Breast epithelium (tissue), 4 donors: ENCODE measurements at regions not wholly inside any gene's neighbourhood (a gene's known extent, or its start where the extent isn't known, plus 50 kb on each side); places are given as distances from the start of the nearest gene placed in this dataset.

ENCODE experiments used
- DNase-seq, 2 donors: peaks; one replicate each; pipeline ENCODE4 v3.0.0-alpha.2; 2019; ENCODE audit warnings: low spot score in 2 of 2
- H3K27ac ChIP-seq, 2 donors: fragments of 200-600 bp; sonication (generic) in 1 of 2; one replicate each; pipeline ENCODE4 v1.5.1; 2016 to 2019; ENCODE audit warnings: mild to moderate bottlenecking in 1 of 2
- H3K27me3 ChIP-seq, 2 donors: fragments of 200-600 bp; sonication (generic) in 1 of 2; one replicate each; pipeline versions ENCODE4 v1.5.1 to v1.6.0; 2017 to 2019; ENCODE audit warnings: control low read depth in 1 of 2, mild to moderate bottlenecking in 1 of 2
- H3K36me3 ChIP-seq: fragments of 200-600 bp; one replicate; pipeline ENCODE4 v1.5.1; 2019
- H3K4me1 ChIP-seq, 2 donors: fragments of 200-600 bp; sonication (generic); one replicate each; pipeline ENCODE4 v1.5.1; 2016 to 2019; ENCODE audit warnings: control low read depth in 1 of 2
- H3K4me3 ChIP-seq, 3 donors: fragments of 200-600 bp; sonication (generic); 1 replicate in 2 of 3; 2 replicates in 1 of 3; pipeline ENCODE4 v1.5.1; 2016 to 2019; ENCODE audit warnings: mild to moderate bottlenecking in 3 of 3, moderate library complexity in 2 of 3
- H3K9me3 ChIP-seq, 2 donors: fragments of 200-600 bp; sonication (generic) in 1 of 2; one replicate each; pipeline ENCODE4 v1.5.1; 2016 to 2019; ENCODE audit warnings: control low read depth in 1 of 2
- CTCF ChIP-seq, 3 donors: fragments of 450-650 bp; IDR thresholded peaks; one replicate each; pipeline ENCODE4 v1.5.1; 2016 to 2017; ENCODE audit warnings: antibody characterized with exemption in 3 of 3, mild to moderate bottlenecking in 3 of 3, moderate library complexity in 3 of 3
- POLR2A ChIP-seq: fragments of 450-650 bp; IDR thresholded peaks from one replicate; pipeline ENCODE4 v1.6.1; 2016; ENCODE audit warnings: antibody characterized with exemption, mild to moderate bottlenecking, moderate library complexity
- POLR2AphosphoS5 ChIP-seq, 3 donors: sonication (generic); formaldehyde crosslinking; IDR thresholded peaks; one replicate each; pipeline ENCODE4 v1.6.1; 2017; ENCODE audit warnings: antibody characterized with exemption in 3 of 3
- intact Hi-C: fragments of 100-400 bp; cut with DNase I; formaldehyde crosslinking; loops from one replicate; pipeline ENCODE4 v1.15.1; 2023; ENCODE audit warnings: low total_unique reads

- Histone ChIP-seq H3K4me1 (no peaks in the 10 kb centered on the region), H3K36me3 (no peaks in the 10 kb centered on the region), H3K27ac (no peak overlapping the region), H3K27me3 (no peaks in the 10 kb centered on the region), H3K9me3 (no peaks in the 10 kb centered on the region), H3K4me3 (no peak overlapping the region)
- TF ChIP-seq POLR2AphosphoS5 (IDR thresholded peaks at IDR 0.05), result no peak
- TF ChIP-seq CTCF (IDR thresholded peaks at IDR 0.05), result no peak
- TF ChIP-seq POLR2A, result no peak
- no peak for DNase-seq
- intact Hi-C loops, result no loop called here
Observed at GRCh38 chr2:157936406-157936805, 60.3 kb upstream of the ACVR1 start.

- Histone ChIP-seq H3K9me3 (no peaks in the 10 kb centered on the region), H3K4me1 (no peaks in the 10 kb centered on the region), H3K4me3 (no peak overlapping the region), H3K36me3 (no peaks in the 10 kb centered on the region), H3K27ac (no peak overlapping the region), H3K27me3 (no peaks in the 10 kb centered on the region)
- intact Hi-C loops, result no loop called here
- no peak for TF ChIP-seq POLR2AphosphoS5 (IDR thresholded peaks at IDR 0.05)
- no peak for TF ChIP-seq POLR2A
- TF ChIP-seq CTCF (IDR thresholded peaks at IDR 0.05), result no peak
- DNase-seq, result no peak
Observed at GRCh38 chr2:157935378-157935906, 59.3 kb upstream of the ACVR1 start.

- Histone ChIP-seq H3K27me3 (no peaks in the 10 kb centered on the region), H3K4me3 (no peak overlapping the region), H3K9me3 (no peaks in the 10 kb centered on the region), H3K4me1 (no peaks in the 10 kb centered on the region), H3K36me3 (no peaks in the 10 kb centered on the region), H3K27ac (no peak overlapping the region)
- no peak for TF ChIP-seq POLR2AphosphoS5 (IDR thresholded peaks at IDR 0.05)
- TF ChIP-seq POLR2A, result no peak
- DNase-seq, result no peak
- intact Hi-C loops, result no loop called here
Observed at GRCh38 chr2:157934684-157935377, 58.7 kb upstream of the ACVR1 start.

GRCh38 chr2:157933160-157933920 is 57.2 kb upstream of the ACVR1 start:
- intact Hi-C loops, result no loop called here
- Histone ChIP-seq H3K4me3 (no peak overlapping the region), H3K27ac (no peak overlapping the region), H3K27me3 (no peaks in the 10 kb centered on the region), H3K9me3 (peaks cover 0 to 6% of the 10 kb centered on the region in 2 donors), H3K36me3 (no peaks in the 10 kb centered on the region), H3K4me1 (no peaks in the 10 kb centered on the region)
- no peak for TF ChIP-seq POLR2AphosphoS5 (IDR thresholded peaks at IDR 0.05)
- TF ChIP-seq POLR2A, result no peak
- no peak for TF ChIP-seq CTCF (IDR thresholded peaks at IDR 0.05)
- DNase-seq, result no peak

GRCh38 chr2:157932480-157933159 is 56.5 kb upstream of the ACVR1 start:
- intact Hi-C loops, result no loop called here
- Histone ChIP-seq H3K27ac (no peak overlapping the region), H3K4me3 (no peak overlapping the region), H3K27me3 (no peaks in the 10 kb centered on the region), H3K4me1 (no peaks in the 10 kb centered on the region), H3K36me3 (no peaks in the 10 kb centered on the region), H3K9me3 (peaks cover 0 to 6% of the 10 kb centered on the region in 2 donors)
- no peak for DNase-seq
- TF ChIP-seq POLR2AphosphoS5 (IDR thresholded peaks at IDR 0.05) (no peak), POLR2A (no peak), CTCF (IDR thresholded peaks at IDR 0.05) (no peak)
